ENCODE measurements at regions not wholly inside any gene's neighbourhood (a gene's known extent, or its start where the extent isn't known, plus 50 kb on each side); places are given as distances from the start of the nearest gene placed in this dataset.

DNA sequence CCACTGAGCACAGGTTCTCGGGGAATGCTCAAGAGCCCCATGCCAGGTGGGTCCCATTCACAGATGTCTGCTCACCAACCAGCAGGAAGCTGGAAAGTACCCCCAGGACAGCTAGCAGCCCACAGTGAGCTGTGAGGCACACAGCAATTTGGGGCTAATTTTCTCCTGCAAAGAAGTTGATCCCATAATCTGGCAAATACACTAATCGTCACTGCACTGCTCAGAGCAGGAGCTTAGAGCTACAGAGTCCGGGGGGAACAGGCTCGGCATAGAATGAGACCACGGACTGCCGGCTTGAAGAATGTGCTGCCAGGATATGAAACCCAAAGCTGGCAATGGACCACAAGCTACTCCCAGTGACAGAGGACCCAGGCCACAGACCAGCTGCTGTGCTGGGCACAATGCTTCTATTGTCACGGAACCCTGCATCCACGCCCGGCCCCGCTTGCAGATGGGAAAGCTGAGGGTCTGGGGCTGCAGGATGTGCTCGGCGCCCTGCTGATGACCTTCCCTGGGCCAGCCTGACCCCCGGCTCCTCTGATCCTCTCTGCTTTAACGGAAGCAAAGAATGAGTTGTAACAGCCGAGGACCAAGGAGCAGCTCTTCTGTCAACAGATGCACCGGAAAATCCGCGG lies 239.7 kb downstream of the CTTN start:
- Histone ChIP-seq H3K14ac (ENCODE audit: insufficient read depth, low read length) (no peak overlapping the region; the same call in 1 of the 2 replicates), H2AK5ac (ENCODE audit: insufficient read length, low read length) (no peak overlapping the region), H3K23me2 (ENCODE audit: insufficient read length, low read depth, low read length, poor library complexity, severe bottlenecking) (no peaks in the 10 kb centered on the region), H3K27me3 (ENCODE audit: insufficient read depth, low read length) (no peaks in the 10 kb centered on the region), H3K9me3 (ENCODE audit: control insufficient read depth, low read depth, low read length) (no peaks in the 10 kb centered on the region), H4K5ac (ENCODE audit: insufficient read length, low read depth, low read length) (no peak overlapping the region), H2BK120ac (ENCODE audit: low read depth, low read length, poor library complexity, severe bottlenecking) (no peak overlapping the region), H2BK12ac (ENCODE audit: insufficient read length, low read depth, low read length) (no peak overlapping the region), H3K79me2 (ENCODE audit: insufficient read depth, low read length) (peaks cover 7% of the 10 kb centered on the region; the same call in 1 of the 2 replicates), H3K4me1 (ENCODE audit: insufficient read depth, low read length) (peaks cover 2% of the 10 kb centered on the region; the same call in 1 of the 2 replicates), H4K91ac (ENCODE audit: insufficient read length, low read depth, low read length) (no peak overlapping the region), H2BK20ac (ENCODE audit: low read depth, low read length, poor library complexity, severe bottlenecking) (no peak overlapping the region), H3K18ac (ENCODE audit: insufficient read length, low read depth, low read length) (no peak overlapping the region), H4K20me1 (ENCODE audit: control insufficient read depth, insufficient read depth, insufficient read length) (no peaks in the 10 kb centered on the region), H2BK5ac (ENCODE audit: insufficient read length, low read length) (no peak overlapping the region), H3K23ac (ENCODE audit: insufficient read length, low read depth, low read length) (no peak overlapping the region), H4K8ac (replicated peaks; ENCODE audit: insufficient read length, low read depth, low read length) (no peak overlapping the region), H3T11ph (ENCODE audit: low read length) (no peak overlapping the region), H3K4ac (ENCODE audit: low read depth, low read length) (no peak overlapping the region), H2BK15ac (ENCODE audit: low read depth, low read length) (no peak overlapping the region), H3K56ac (ENCODE audit: insufficient read length, low read depth, low read length) (no peak overlapping the region), H3K27ac (ENCODE audit: insufficient read length, low read depth, low read length) (no peak overlapping the region), H2AFZ (ENCODE audit: low read length) (no peak overlapping the region), H3K79me1 (ENCODE audit: insufficient read depth, low read depth, low read length, poor library complexity, severe bottlenecking) (no peaks in the 10 kb centered on the region), H3K4me2 (ENCODE audit: insufficient read depth, insufficient read length, low read length) (no peak overlapping the region), H3K9ac (ENCODE audit: extremely low read depth, insufficient read length, low read length) (no peak overlapping the region)
- Mint-ChIP-seq H3K27me3 (ENCODE audit: low read depth) (no peaks in the 10 kb centered on the region), H3K27ac (peak overlapping the region in 2 of 3 experiments; percentile 34 to 91; a peak in 2 of 7 replicates), H3K4me3 (no peak overlapping the region; a peak in 1 of 5 replicates), H3K9me3 (no peaks in the 10 kb centered on the region), H3K36me3 (ENCODE audit: insufficient read depth in 1 of 3, low read depth in 3 of 3) (no peaks in the 10 kb centered on the region), H3K4me1 (peaks cover 34 to 36% of the 10 kb centered on the region in 2 experiments)
- no peak for DNase-seq
- TF ChIP-seq, protein P1, sequence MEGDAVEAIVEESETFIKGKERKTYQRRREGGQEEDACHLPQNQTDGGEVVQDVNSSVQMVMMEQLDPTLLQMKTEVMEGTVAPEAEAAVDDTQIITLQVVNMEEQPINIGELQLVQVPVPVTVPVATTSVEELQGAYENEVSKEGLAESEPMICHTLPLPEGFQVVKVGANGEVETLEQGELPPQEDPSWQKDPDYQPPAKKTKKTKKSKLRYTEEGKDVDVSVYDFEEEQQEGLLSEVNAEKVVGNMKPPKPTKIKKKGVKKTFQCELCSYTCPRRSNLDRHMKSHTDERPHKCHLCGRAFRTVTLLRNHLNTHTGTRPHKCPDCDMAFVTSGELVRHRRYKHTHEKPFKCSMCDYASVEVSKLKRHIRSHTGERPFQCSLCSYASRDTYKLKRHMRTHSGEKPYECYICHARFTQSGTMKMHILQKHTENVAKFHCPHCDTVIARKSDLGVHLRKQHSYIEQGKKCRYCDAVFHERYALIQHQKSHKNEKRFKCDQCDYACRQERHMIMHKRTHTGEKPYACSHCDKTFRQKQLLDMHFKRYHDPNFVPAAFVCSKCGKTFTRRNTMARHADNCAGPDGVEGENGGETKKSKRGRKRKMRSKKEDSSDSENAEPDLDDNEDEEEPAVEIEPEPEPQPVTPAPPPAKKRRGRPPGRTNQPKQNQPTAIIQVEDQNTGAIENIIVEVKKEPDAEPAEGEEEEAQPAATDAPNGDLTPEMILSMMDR (conservative IDR thresholded peaks at IDR 0.05): no peak
- no CpG with 5 or more reads among the region's 18 CpGs for WGBS (ENCODE audit: extremely low coverage, insufficient read length, low lambda C conversion rate)
